Epithelial cell of esophagus (primary cell): ENCODE measurements at regions not wholly inside any gene's neighbourhood (a gene's known extent, or its start where the extent isn't known, plus 50 kb on each side); places are given as distances from the start of the nearest gene placed in this dataset.

Experiments used
- DNase-seq: peaks from one replicate; pipeline ENCODE4 v3.0.0; 2010; ENCODE audit warnings: low read depth
- H3K4me3 ChIP-seq: 2 replicates; pipeline ENCODE4 v1.5.1; 2011; ENCODE audit warnings: mild to moderate bottlenecking, low read length, control low read depth
- CTCF ChIP-seq: IDR thresholded peaks from 2 replicates; pipeline ENCODE4 v1.5.1; 2011; ENCODE audit warnings: low read depth, mild to moderate bottlenecking, low read length, control low read depth, inconsistent platforms; ENCODE audit not compliant: insufficient read depth; ENCODE audit errors: missing control alignments

- TF ChIP-seq CTCF: no peak
- H3K4me3 ChIP-seq: no peak overlapping the region
- no peak for DNase-seq
These were observed 977.3 kb upstream of the ACVR2A start for GRCh38 chr2:146867477-146867986.

GRCh38 chr2:146853741-146854444, 990.9 kb upstream of the ACVR2A start:
- no peak for TF ChIP-seq CTCF
- DNase-seq: peak; percentile 33
- H3K4me3 ChIP-seq: no peak overlapping the region

GRCh38 chr2:146852661-146853060, 992.2 kb upstream of the ACVR2A start:
- no peak for TF ChIP-seq CTCF
- no peak overlapping the region for H3K4me3 ChIP-seq
- no peak for DNase-seq

GRCh38 chr2:146850746-146851145, 994.1 kb upstream of the ACVR2A start:
- no peak overlapping the region for H3K4me3 ChIP-seq
- DNase-seq: no peak

GRCh38 chr2:146847846-146848245, 997.0 kb upstream of the ACVR2A start:
- no peak for DNase-seq
- H3K4me3 ChIP-seq: no peak overlapping the region
- no peak for TF ChIP-seq CTCF

More at GRCh38 chr2:146850746-146851145, 994.1 kb upstream of the ACVR2A start:
- no peak for TF ChIP-seq CTCF

GRCh38 chr2:146844226-146844990, 1000.4 kb upstream of the ACVR2A start:
- TF ChIP-seq CTCF: no peak
- DNase-seq: peak; percentile 70
- H3K4me3 ChIP-seq: no peak overlapping the region
